H9 (cell line): ENCODE measurements at regions not wholly inside any gene's neighbourhood (a gene's known extent, or its start where the extent isn't known, plus 50 kb on each side); places are given as distances from the start of the nearest gene placed in this dataset.

ENCODE experiments used
- DNase-seq: peaks from one replicate; pipeline ENCODE4 v3.0.0-alpha.2; 2017
- H2AFZ ChIP-seq: one replicate; pipeline ENCODE4 v1.6.1; 2013; ENCODE audit warnings: mild to moderate bottlenecking, low read length, control low read depth, moderate library complexity
- H2AK5ac ChIP-seq: 2 replicates; pipeline ENCODE4 v1.6.1; 2013; ENCODE audit warnings: low read length, control low read depth, mixed read lengths; ENCODE audit not compliant: insufficient read length
- H2BK120ac ChIP-seq: one replicate; pipeline ENCODE4 v1.6.1; 2013; ENCODE audit warnings: low read depth, mild to moderate bottlenecking, low read length, control low read depth, inconsistent platforms; ENCODE audit not compliant: poor library complexity, severe bottlenecking
- H2BK12ac ChIP-seq: 2 replicates; pipeline ENCODE4 v1.6.1; 2013; ENCODE audit warnings: low read length, control low read depth, mixed read lengths, low read depth; ENCODE audit not compliant: insufficient read length
- H2BK15ac ChIP-seq: 2 replicates; pipeline ENCODE4 v1.6.1; 2013; ENCODE audit warnings: low read depth, low read length, control low read depth
- H2BK20ac ChIP-seq: one replicate; pipeline ENCODE4 v1.6.1; 2013; ENCODE audit warnings: low read depth, mild to moderate bottlenecking, low read length, control low read depth, inconsistent platforms; ENCODE audit not compliant: poor library complexity, severe bottlenecking
- H2BK5ac ChIP-seq: 2 replicates; pipeline ENCODE4 v1.6.1; 2013; ENCODE audit warnings: low read length, control low read depth, mixed read lengths; ENCODE audit not compliant: insufficient read length
- H3K14ac ChIP-seq: 2 replicates; pipeline ENCODE4 v1.6.1; 2013; ENCODE audit warnings: low read length, control low read depth; ENCODE audit not compliant: insufficient read depth
- H3K18ac ChIP-seq: 2 replicates; pipeline ENCODE4 v1.6.1; 2013; ENCODE audit warnings: low read depth, mild to moderate bottlenecking, mixed read lengths, low read length, control low read depth; ENCODE audit not compliant: insufficient read length
- H3K23ac ChIP-seq: 2 replicates; pipeline ENCODE4 v1.6.1; 2013; ENCODE audit warnings: low read length, control low read depth, mixed read lengths, low read depth; ENCODE audit not compliant: insufficient read length
- H3K23me2 ChIP-seq: 2 replicates; pipeline ENCODE4 v1.6.1; 2013; ENCODE audit warnings: low read depth, mild to moderate bottlenecking, mixed read lengths, low read length, control low read depth; ENCODE audit not compliant: insufficient read length, poor library complexity, severe bottlenecking
- H3K27ac ChIP-seq: 2 replicates; pipeline ENCODE4 v1.5.1; 2013; ENCODE audit warnings: low read length, control low read depth, mixed read lengths, low read depth; ENCODE audit not compliant: insufficient read length
- H3K27me3 ChIP-seq: 2 replicates; pipeline ENCODE4 v1.6.1; 2013; ENCODE audit warnings: low read length, control low read depth, inconsistent platforms; ENCODE audit not compliant: insufficient read depth
- H3K4ac ChIP-seq: 2 replicates; pipeline ENCODE4 v1.6.1; 2013; ENCODE audit warnings: low read depth, mild to moderate bottlenecking, control low read depth, inconsistent platforms, low read length, moderate library complexity
- H3K4me1 ChIP-seq: 2 replicates; pipeline ENCODE4 v1.6.1; 2013; ENCODE audit warnings: low read length, control low read depth, inconsistent platforms; ENCODE audit not compliant: insufficient read depth
- H3K4me2 ChIP-seq: 2 replicates; pipeline ENCODE4 v1.6.1; 2013; ENCODE audit warnings: low read length, control low read depth, mixed read lengths; ENCODE audit not compliant: insufficient read length, insufficient read depth
- H3K56ac ChIP-seq: 2 replicates; pipeline ENCODE4 v1.6.1; 2013; ENCODE audit warnings: low read depth, mild to moderate bottlenecking, mixed read lengths, low read length, control low read depth; ENCODE audit not compliant: insufficient read length
- H3K79me1 ChIP-seq: 2 replicates; pipeline ENCODE4 v1.6.1; 2013; ENCODE audit warnings: low read depth, mild to moderate bottlenecking, moderate library complexity, low read length, control low read depth, inconsistent platforms; ENCODE audit not compliant: insufficient read depth, poor library complexity, severe bottlenecking
- H3K79me2 ChIP-seq: 2 replicates; pipeline ENCODE4 v1.6.1; 2013; ENCODE audit warnings: low read length, control low read depth, inconsistent platforms; ENCODE audit not compliant: insufficient read depth
- H3K9ac ChIP-seq: 2 replicates; pipeline ENCODE4 v1.6.1; 2013; ENCODE audit warnings: low read length, control low read depth, mixed read lengths; ENCODE audit not compliant: insufficient read length; ENCODE audit errors: extremely low read depth
- H3K9me3 ChIP-seq: one replicate; pipeline ENCODE4 v1.6.1; 2013; ENCODE audit warnings: low read depth, low read length, inconsistent platforms; ENCODE audit not compliant: control insufficient read depth
- H3T11ph ChIP-seq: one replicate; pipeline ENCODE4 v1.6.1; 2013; ENCODE audit warnings: mild to moderate bottlenecking, low read length, control low read depth, inconsistent platforms
- H4K20me1 ChIP-seq: one replicate; pipeline ENCODE4 v1.6.1; 2013; ENCODE audit not compliant: control insufficient read depth, insufficient read length, insufficient read depth
- H4K5ac ChIP-seq: 2 replicates; pipeline ENCODE4 v1.6.1; 2013; ENCODE audit warnings: low read depth, mild to moderate bottlenecking, mixed read lengths, low read length, control low read depth; ENCODE audit not compliant: insufficient read length
- H4K8ac ChIP-seq: replicated peaks from 2 replicates; pipeline ENCODE4 v1.6.1; 2013; ENCODE audit warnings: low read length, control low read depth, mixed read lengths, low read depth; ENCODE audit not compliant: insufficient read length
- H4K91ac ChIP-seq: 2 replicates; pipeline ENCODE4 v1.6.1; 2013; ENCODE audit warnings: low read depth, mild to moderate bottlenecking, moderate library complexity, mixed read lengths, low read length, control low read depth; ENCODE audit not compliant: insufficient read length
- H3K27ac Mint-ChIP-seq, 3 experiments: 2 replicates in 2 of 3; 3 replicates in 1 of 3; pipeline ENCODE4 v1.8.0; 2020 to 2021; ENCODE audit warnings: mixed read lengths in 3 of 3, mild to moderate bottlenecking in 1 of 3, moderate library complexity in 1 of 3
- H3K27me3 Mint-ChIP-seq: 2 replicates; pipeline ENCODE4 v1.8.0; 2021; ENCODE audit warnings: low read depth, mild to moderate bottlenecking, moderate library complexity, mixed read lengths
- H3K36me3 Mint-ChIP-seq, 3 experiments: 2 replicates in 2 of 3; 3 replicates in 1 of 3; pipeline ENCODE4 v1.8.0; 2020 to 2021; ENCODE audit warnings: low read depth in 3 of 3, mixed read lengths in 3 of 3; ENCODE audit not compliant: insufficient read depth in 1 of 3
- H3K4me1 Mint-ChIP-seq, 2 experiments: 2 replicates each; pipeline ENCODE4 v1.8.0; 2020; ENCODE audit warnings: mixed read lengths in 2 of 2
- H3K4me3 Mint-ChIP-seq, 2 experiments: 2 replicates in 1 of 2; 3 replicates in 1 of 2; pipeline ENCODE4 v1.8.0; 2020 to 2021; ENCODE audit warnings: mild to moderate bottlenecking in 2 of 2, mixed read lengths in 2 of 2, moderate library complexity in 1 of 2
- H3K9me3 Mint-ChIP-seq, 2 experiments: 2 replicates in 1 of 2; 3 replicates in 1 of 2; pipeline ENCODE4 v1.8.0; 2020; ENCODE audit warnings: mild to moderate bottlenecking in 2 of 2, mixed read lengths in 2 of 2, moderate library complexity in 1 of 2
- WGBS: extraction: QIAGEN DNeasy Blood & Tissue Kit; methylation state at CpG from one replicate; pipeline ENCODE4 v1.1.7; 2013; ENCODE audit warnings: missing lambda C conversion rate, low lambda C conversion rate, mixed read lengths; ENCODE audit not compliant: insufficient read length; ENCODE audit errors: extremely low coverage; 5-methylcytosine and 5-hydroxymethylcytosine counted together
- TF ChIP-seq, protein P1 (sequence below): fragments of 200-600 bp; sonication (generic); conservative IDR thresholded peaks from 3 replicates; pipeline ENCODE4 v1.8.0; 2021; ENCODE audit warnings: antibody characterized with exemption, mild to moderate bottlenecking

DNA sequence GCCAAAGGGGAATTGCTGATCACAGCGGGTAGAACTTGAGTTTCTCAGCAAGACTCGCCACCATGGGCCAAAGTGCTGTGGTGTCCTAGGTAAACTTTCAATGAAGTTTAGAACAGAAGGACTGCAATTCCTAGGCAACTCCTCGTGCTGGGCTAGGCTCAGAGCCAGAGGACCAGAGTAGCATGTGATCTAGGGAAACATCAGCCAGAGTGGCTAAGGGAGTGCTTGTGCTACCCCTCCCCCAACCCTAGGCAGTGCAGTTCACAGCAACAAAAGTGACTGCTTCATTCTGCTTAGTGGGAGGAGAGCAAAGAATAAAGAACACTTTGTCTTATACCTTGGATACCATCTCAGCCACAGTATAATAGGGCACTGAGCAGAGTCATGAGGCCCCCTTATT is 1658.6 kb upstream of the MIR17HG start:
- no peak overlapping the region for H3K23ac ChIP-seq
- H3K23me2 ChIP-seq, result no peaks in the 10 kb centered on the region
- H3K27me3 ChIP-seq, result no peaks in the 10 kb centered on the region
- no peaks in the 10 kb centered on the region for H3K9me3 Mint-ChIP-seq
- H3K36me3 Mint-ChIP-seq, result no peaks in the 10 kb centered on the region; a peak in 1 of 7 replicates
- H2BK15ac ChIP-seq, result no peak overlapping the region
- no peak overlapping the region for H2BK12ac ChIP-seq
- H4K8ac ChIP-seq, result no peak overlapping the region
- no peak for DNase-seq
- no peak overlapping the region for H2AFZ ChIP-seq
- TF ChIP-seq, protein P1, sequence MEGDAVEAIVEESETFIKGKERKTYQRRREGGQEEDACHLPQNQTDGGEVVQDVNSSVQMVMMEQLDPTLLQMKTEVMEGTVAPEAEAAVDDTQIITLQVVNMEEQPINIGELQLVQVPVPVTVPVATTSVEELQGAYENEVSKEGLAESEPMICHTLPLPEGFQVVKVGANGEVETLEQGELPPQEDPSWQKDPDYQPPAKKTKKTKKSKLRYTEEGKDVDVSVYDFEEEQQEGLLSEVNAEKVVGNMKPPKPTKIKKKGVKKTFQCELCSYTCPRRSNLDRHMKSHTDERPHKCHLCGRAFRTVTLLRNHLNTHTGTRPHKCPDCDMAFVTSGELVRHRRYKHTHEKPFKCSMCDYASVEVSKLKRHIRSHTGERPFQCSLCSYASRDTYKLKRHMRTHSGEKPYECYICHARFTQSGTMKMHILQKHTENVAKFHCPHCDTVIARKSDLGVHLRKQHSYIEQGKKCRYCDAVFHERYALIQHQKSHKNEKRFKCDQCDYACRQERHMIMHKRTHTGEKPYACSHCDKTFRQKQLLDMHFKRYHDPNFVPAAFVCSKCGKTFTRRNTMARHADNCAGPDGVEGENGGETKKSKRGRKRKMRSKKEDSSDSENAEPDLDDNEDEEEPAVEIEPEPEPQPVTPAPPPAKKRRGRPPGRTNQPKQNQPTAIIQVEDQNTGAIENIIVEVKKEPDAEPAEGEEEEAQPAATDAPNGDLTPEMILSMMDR, result no peak
- H2BK120ac ChIP-seq, result no peak overlapping the region
- H3K18ac ChIP-seq, result no peak overlapping the region
- no peaks in the 10 kb centered on the region for H3K79me1 ChIP-seq
- no CpG with 5 or more reads among the region's 3 CpGs for WGBS
- no peaks in the 10 kb centered on the region for H3K9me3 ChIP-seq
- H4K5ac ChIP-seq, result no peak overlapping the region
- H3K14ac ChIP-seq, result no peak overlapping the region
- no peak overlapping the region for H2BK5ac ChIP-seq
- no peak overlapping the region for H3K4ac ChIP-seq
- no peak overlapping the region for H2AK5ac ChIP-seq
- H3K27ac ChIP-seq, result no peak overlapping the region
- no peak overlapping the region for H3K4me3 Mint-ChIP-seq
- H3K27ac Mint-ChIP-seq, result no peak overlapping the region
- H3K4me1 Mint-ChIP-seq, result no peaks in the 10 kb centered on the region
- no peak overlapping the region for H2BK20ac ChIP-seq
- H3K27me3 Mint-ChIP-seq, result no peaks in the 10 kb centered on the region
- no peak overlapping the region for H3K56ac ChIP-seq
- H3K4me1 ChIP-seq, result no peaks in the 10 kb centered on the region
- no peaks in the 10 kb centered on the region for H3K79me2 ChIP-seq
- H4K20me1 ChIP-seq, result no peaks in the 10 kb centered on the region
- no peak overlapping the region for H4K91ac ChIP-seq
- no peak overlapping the region for H3K9ac ChIP-seq
- H3K4me2 ChIP-seq, result no peak overlapping the region
- H3T11ph ChIP-seq, result no peak overlapping the region
